ENCODE measurements at regions not wholly inside any gene's neighbourhood (a gene's known extent, or its start where the extent isn't known, plus 50 kb on each side); places are given as distances from the start of the nearest gene placed in this dataset.
A peak's percentile ranks its signal among the peaks of the same experiment; 100 is the strongest.
"Not testable (repeated sequence)": the region's sequence is repeated elsewhere in the genome, so short reads cannot be mapped to it uniquely, and the experiment has no call there.

DNA sequence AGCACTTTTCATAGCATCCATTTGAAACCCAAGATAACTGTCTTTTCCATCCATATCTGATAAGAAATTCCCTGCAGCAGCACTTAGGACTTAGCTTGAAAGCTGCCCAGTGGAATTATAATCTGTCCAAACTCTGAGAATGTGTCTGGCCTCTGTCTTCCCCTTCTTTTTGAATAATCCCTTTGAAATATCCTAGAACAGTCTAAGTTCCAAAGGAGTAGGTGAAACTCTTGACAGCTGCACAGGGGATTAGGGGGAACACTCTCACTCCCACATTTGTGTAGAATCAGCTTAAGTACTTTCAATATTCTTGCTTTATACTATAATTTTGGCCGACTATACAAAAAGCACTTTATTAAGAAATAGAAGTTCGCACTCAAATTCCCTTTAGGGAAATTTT is 157.7 kb downstream of the PAPSS1 start:
- no peak for DNase-seq

DNA sequence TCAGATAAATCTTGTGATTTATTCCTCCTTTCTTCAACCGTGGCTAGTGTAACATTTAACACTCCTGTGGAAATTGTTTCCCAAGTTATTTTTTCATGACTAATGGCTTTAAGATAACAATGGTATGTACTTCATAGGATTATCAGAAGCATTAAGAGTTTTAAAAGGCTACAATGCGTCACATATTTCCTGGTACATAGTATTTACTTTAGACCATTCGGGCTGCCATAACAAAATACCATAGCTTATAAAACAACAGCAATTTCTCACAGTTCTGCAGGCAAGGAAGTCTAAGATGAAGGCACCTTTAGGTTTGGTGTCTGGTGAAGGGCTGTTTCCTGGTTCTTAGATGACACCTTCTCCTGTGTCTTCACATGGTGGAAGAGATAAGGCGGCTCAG is 158.6 kb downstream of the PAPSS1 start:
- no peak for DNase-seq

DNA sequence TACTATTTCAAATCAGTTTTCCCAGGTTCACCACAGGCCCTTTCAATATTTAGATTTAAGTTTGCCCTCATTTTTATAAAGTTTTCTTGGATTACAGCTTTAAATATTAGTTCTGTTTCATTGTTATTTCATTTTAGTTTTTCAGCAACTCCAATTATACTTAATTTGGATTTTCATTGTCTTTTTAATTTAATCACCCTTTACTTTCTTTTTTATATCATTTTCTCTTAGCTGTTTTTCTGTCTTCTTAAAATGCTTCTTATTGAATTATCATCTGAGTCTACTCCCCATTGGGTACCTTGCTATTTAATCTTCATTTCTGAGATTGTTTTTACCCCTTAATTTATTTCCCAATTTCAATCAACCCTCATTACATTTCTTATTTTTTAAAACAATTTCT is 160.4 kb downstream of the PAPSS1 start:
- DNase-seq: no peak

DNA sequence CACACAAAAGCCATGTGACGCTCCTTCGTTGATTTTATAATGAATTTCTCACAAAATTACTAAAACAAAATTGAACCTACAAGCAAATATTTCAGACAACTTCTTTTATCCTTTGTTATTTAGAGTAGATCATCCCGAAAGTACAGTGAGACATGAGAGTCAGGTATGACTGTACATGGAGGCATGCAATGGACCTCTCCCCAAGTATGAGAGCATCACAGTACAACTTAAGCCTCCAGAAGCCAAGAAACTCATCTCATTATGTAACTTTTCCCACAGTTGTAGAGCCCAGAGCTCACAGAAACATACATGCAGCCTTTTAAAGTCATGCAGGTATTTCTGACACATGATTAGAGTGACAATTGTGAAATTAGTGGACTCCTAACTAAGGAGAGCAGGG is 167.7 kb downstream of the PAPSS1 start:
- no peak for DNase-seq

DNA sequence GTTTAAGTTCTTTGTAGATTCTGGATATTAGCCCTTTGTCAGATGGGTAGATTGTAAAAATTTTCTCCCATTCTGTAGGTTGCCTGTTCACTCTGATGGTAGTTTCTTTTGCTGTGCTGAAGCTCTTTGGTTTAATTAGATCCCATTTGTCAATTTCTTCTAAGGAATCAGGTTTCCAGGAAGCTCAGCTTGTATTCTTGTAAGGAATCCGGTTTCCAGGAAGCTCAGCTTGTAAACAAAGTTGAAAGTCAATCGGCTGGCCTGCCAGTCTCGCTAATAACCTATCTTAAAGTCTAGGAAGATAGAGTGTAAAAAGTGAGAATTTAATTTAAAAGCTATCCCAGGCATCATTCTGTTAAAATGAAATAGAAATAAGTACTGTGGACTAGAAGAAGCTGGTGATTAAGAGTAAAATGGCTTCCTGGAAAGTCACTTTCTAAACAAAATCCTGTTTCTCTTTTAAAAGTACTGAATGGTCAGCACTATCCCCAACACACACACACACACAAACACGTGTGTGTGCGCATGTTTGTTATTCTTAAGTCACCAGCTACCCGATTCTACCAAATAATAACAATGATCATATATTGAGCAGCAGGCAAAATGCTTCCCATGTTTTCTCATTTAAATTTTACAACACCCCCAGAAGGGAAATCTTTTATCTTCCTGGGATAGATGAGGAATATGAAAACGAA is 171.7 kb downstream of the PAPSS1 start:
- DNase-seq: no peak

DNA sequence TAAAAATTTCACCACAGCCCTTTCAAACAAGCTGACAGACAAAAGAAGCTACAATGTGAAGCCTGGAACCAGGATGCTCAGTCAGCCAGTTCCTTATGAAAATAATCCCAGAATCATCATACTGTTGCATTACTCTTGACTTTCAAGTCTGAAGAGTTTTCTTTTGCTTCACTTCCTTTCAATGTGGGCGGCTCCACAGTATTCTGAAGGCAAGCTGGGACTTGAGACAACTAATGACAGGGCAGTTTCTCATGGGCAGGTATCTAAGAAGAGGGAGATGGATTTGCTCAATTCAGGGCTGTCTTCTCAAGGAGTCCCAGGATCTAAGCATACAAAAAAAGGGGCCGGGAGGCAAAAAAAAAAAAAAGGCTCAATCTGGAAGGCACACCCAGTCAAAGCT is 173.4 kb downstream of the PAPSS1 start:
- DNase-seq: no peak

DNA sequence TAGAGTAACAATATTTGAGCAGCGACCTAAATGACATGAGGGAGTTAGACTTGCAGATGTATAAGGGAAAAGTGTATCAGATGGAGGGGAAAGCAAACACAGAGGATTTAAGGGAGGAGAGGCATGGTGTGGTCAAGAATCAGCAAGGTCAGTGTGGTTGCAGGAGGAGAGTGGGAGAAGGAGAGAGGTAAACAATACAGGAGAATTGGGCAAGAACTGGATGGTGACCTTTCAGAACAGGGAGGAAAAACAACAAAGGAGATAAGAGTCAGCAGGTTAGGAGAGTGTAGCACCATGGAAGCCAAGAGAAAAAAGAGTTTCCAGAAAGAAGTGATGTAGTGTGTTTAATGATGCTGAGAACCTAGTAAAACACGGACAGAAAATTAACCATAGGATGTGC is 178.5 kb downstream of the PAPSS1 start:
- no peak for DNase-seq

DNA sequence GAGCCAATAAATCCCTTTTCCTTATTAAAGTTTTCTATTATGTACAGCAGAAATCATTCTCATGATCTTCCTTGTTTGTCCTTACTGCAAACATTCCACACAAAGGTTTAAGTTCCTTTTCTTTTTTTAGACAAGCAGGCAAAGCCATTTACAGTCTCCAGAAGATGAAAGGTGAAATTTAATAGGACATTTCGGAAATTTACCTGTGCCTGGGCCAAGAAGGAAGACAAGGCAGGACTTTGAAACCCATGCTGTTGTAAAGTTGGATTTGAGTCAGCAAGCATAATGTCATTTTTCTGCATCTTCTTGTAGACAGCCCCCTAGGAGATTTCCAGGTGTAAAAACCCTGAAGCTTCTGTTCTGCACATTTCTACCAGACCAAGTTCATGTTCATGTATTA is 188.1 kb downstream of the PAPSS1 start:
- no peak for DNase-seq

DNA sequence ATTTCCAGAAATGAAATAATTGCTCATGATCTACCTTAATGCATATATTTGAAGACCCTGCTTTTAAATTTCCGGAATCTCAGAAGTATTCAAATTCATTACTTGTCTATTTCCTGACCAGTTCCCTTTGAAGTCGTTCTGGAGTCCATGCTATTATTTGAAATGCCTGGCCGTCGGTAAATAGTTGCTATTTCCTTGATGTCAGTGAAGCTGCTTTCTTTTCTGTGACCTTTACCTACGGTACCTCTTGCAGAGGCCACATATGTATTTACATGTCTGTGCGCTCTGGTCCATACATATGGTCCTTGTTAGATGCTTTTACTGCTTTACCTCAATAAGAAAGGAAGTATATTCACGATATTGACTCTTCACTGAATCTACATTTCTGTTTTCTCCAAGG is 199.7 kb downstream of the PAPSS1 start:
- DNase-seq: no peak

DNA sequence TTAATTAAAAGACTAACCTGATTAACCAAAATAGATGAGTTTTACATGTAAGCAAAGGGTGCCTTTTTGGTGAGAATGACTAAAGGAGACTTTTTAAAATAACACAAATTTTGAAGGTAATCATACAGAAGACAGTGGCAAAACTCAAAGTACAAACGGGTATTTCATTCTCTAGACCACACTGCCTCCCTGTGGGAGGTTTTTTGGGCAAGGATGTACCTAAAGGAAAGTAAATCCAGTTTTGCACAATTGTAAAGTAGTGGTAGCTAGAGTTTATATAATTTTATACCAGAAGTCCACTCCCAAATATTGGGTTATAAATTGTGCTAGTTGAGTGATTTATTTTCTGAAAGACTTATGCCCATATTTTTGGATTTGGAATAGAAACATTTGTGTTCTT is 201.0 kb downstream of the PAPSS1 start:
- DNase-seq: peak; percentile 20

DNA sequence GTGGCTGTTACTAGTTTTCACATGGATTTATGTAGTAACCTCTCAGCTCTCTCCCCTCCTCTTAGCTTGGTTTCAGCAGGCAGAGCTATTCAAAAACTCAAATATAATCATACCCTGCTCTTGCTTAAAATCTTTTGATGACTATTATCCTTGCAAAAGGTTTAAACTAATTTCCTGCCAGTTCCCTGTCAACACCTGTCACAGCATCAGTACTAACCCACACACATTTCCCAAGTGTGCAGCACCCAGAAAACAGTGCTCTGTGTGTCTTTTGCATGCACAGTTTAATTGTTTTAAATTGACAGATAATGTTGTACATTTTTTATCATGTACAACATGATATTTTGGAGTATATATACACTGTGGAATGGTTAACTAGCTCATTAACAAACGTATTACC is 202.0 kb downstream of the PAPSS1 start:
- no peak for DNase-seq

DNA sequence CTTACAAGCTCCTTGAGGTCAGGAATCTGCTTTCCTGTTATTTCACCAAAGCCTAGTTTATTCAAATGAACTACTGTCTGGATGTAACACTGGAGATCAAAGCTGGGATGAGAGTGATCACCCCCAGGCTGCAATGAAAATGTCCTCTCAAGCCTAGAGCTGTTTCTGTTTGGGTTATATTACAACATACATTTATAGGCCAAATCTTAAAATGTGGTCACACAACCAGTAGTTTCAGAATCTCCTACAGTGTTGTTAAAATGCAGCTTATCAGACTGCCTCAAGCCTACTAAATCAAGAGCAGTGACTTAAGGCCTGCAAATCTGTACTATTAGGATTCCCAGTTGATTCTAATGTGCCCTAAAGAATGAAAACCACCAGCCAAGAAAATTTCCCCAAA is 207.5 kb downstream of the PAPSS1 start:
- DNase-seq: no peak

DNA sequence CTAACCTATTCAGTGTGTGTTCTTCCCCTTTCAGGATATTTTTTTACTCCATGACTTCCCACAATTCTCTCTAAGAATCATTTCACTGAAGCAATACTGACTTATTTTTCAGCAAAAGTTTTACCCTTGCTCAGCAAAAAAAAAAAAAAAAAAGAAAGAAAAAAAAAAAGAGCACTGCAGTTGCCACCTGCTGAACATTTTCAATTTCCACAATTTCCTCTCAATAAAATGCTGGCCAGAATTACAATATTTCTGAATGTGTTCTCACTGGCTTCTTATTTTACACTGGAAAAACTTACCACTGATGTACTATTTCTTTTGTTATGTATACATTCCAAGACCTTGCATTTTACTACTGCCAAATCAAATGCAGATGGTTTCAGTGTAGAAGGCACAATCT is 210.4 kb downstream of the PAPSS1 start:
- no peak for DNase-seq

DNA sequence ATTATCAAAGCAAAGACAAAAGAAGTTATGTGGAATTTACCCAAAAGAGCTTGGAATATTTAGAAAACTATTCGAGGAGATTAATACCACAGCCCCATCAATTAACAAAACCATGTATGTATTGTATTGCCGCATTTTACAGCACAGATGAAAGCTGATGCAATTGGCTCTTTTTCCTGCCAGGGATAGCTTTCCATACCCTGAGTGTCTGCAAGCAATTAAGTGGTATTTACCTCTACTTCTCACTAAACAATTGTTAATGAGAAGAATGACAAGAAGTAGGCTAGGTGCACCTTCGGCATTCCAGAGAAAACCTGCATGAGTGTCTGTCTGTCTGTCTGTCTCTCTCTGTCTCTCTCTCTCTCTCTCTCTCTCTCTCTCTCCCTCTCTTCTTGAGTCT is 219.5 kb downstream of the PAPSS1 start:
- no peak for DNase-seq

DNA sequence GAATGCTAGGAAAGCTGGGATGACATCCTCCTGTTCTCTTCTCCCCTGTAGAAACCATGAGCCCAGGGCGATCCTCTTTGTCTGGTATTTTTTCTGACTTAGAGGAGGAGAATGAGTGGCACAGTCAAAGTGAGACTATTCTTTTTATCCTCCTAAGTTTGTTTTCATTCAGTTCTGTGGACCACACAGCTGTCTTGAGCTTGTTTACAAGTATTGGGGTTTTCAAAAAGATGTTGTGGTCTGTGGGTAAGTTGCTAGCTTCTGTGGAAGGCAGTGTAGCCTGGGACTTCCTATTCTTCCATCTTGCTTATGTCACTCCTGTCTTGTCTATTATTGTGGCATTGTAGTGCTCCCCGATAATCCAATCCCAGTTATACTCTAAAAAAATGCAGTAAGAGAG is 223.0 kb downstream of the PAPSS1 start:
- DNase-seq: no peak

DNA sequence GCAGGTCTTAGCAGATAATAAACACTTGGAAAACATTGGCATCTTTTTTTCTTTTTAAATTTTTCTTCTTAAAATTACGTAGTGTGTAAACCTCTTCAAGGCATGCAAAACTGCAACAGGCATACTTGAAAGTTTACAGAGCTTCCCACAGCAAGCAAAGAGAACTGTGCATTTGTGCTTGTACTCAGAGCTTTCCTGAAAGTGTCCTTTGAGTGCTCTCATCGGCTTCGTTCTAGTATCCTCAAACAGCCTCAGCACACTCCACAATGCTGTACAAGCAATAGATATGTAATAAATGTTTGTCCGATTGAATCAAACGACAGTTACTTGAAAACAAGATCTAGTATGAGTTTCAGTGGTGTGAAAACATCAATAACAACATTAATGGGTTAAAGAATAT is 227.5 kb downstream of the PAPSS1 start:
- DNase-seq: no peak

DNA sequence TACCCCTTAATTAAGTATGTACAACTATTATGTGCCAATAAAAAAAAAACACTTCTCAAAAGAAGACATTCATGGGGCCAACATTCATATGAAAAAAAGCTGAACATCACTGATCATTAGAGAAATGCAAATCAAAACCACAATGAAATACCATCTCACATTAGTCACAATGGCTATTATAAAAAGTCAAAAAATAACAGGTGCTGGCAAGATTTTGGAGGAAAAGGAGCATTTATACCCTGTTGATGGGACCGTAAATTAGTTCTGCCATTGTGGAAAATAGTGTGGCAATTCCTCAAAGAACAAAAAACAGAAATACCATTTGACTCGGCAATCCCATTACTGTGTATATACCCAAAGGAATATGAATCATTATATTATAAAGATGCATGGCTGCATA is 229.9 kb downstream of the PAPSS1 start:
- no peak for DNase-seq

DNA sequence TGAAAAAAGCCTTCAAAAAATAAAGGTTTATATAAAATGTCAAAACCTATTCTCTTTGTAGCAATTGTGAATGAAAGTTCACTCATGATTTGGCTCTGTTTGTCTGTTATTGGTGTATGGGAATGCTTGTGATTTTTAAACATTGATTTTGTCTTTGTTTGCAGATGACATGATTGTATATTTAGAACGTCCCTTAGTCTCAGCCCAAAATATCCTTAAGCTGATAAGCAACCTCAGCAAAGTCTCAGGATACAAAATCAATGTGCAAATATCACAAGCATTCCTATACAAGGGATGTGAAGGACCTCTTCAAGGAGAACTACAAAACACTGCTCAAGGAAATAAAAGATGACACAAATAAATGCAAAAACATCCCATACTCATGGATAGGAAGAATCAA is 236.4 kb downstream of the PAPSS1 start:
- not testable (repeated sequence) for DNase-seq

DNA sequence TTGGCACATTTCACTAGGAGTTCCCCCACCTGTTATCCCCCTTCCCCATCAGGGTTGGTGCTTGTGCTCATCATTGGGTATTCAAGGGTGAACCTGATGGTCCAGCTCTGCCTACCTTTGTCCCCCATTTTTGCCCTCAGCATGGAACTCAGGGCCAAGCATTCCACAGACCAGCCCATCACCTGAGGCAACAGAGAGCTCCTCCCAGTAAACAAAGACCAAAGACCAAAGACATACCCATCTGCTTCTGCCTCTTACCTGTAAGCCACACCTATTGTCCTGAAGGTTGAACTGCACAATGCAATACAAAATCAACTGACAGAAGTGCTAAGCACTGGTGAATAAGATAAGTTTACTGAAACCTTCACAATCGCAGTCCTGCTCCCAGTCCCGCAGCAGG is 237.5 kb downstream of the PAPSS1 start:
- DNase-seq: no peak

DNA sequence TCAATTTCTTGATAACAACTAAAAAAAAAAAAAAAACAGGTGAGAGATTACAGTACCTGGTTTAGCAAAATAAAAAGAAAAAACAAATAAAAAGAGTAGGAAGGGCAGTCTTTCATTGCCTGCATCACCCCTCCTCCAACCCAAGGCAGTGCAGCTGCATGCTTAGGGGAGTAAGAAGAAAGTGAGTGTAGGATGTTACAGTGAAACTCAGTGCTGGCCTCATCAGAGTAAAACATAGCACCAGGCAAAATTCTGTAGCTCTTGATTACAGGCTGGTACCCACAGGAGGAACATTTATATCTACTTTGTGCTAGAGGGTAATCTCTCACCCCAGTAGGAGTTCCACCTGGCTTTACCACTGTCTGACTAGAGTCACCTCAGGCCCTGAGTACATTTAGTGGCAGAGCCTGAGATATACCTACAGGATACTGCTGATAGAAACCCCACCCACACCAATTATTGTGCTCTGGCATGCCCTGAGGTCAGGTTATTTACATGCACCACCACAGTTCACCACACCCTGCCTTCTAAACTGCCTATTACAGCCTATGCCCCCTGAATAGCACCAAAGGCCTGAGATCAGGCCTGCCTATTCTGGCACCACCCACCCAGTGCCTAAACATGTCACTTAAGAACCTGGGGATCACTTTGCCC is 241.6 kb downstream of the PAPSS1 start:
- DNase-seq: no peak

DNA sequence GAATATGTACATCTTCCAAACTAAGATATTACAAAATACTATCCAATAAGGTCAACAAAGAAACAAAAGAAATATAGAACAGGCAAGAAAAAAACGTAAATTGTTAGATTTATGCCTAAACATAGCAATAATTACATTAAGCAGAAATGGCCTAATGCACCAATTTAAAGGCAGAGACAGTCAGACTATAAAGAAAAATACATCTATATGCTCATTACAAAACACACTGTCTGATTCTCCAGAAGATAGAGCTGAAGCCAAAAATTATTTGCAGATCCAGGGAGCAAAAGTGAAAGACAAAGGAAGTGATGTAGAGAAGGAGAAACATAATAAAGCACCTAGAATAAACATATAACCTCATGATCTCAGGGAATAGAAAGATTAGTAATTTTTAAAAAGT is 246.9 kb downstream of the PAPSS1 start:
- no peak for DNase-seq

DNA sequence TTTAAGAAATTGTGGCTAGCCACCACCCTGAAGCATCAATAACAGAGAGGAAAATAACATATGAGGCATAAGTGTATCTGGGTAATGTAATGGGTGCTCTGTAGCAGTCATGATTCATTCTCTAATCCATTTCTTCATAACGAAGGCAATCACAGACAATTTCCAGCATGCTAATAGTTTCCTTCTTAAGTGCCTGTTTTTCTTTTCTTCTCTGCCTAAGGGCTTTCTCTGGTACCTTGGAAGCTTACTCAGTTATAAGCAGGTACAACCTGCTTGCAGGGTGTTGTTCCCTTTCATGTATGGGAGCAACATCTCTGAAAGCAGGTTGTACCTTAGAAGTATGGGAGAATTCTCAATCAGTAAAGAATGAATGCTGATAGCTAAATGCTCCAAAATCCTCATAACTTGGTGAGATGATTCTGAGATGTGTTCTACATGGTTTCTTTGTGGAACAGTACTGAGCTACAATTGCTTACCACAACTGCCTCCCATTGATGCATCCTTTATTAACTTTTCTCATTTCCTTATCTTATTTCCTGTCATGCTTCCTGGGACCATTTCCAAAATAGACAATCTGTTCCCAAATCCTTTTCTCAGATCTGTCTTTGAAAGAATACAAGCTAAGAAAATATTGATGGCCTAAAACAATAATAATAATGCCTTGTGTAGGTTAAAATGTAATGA is 247.6 kb downstream of the PAPSS1 start:
- DNase-seq: no peak

DNA sequence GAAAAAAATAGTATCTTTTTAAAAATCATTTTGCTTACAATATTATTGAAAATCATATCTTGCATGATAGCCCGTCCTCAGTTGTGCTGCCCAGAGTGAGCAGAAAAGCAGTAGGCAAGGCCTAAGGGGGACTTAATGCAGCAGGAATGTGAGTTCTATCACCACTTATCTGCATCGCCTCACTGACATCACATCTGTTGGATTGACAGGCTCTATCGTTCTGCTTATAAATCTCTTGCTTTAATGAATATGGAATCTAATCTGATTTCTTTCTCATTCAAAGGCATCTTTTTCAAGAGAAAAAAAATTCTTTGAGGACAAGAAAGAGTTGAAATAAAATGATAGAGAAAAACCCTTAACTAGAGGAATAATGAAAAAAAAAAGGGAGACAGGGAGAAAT is 249.9 kb downstream of the PAPSS1 start:
- DNase-seq: no peak

DNA sequence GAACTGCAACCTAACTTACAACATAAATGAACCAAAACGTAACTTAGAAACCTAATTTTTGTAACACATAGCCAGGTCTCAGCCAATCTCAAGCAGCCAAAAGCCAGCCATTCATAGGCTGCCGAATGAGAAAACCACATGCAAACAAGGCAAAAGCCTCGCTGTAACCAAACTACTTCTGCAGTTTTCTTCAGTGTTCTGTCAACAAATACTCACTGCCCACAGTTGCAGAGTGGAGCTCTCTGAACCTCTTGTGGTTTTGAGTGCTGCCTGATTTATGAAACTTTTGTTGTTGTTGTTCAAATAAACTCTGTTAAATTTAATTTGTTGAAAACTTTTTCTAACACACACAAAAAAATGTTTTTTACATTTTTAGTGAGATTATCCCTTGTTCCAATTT is 251.2 kb downstream of the PAPSS1 start:
- no peak for DNase-seq

DNA sequence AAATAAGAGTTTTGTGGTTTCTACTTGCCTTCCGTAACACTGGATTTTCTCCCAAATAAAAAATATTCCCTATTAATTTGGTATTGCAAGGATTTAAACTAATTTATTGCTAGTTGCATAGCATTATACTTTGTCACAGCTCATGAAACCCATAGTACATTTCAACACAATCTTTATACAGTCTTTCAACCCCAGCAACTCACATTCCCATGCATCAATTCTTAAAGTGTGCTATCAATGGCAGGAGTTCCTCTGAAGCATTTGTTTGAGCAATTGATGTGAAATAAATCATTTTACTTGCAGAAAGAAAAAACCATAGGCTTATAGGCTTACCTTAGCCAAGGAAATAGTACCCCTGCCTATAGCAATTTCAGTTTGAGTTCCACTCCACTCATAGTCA is 251.9 kb downstream of the PAPSS1 start:
- DNase-seq: no peak

Measured in NCI-H1417 treated with DMSO at 0.1 percent for 48 hours (cell line).